Stimulated activated CD4-positive, alpha-beta T cell treated with anti-CD3 and anti-CD28 coated beads, Interleukin-12 subunit alpha, Interleukin-12 subunit beta, amount 100 ng/mL, for 24 hours (primary cell): ENCODE measurements at regions not wholly inside any gene's neighbourhood (a gene's known extent, or its start where the extent isn't known, plus 50 kb on each side); places are given as distances from the start of the nearest gene placed in this dataset.
"Not testable (repeated sequence)": the region's sequence is repeated elsewhere in the genome, so short reads cannot be mapped to it uniquely, and the experiment has no call there.

Experiments used
- DNase-seq, 2 experiments: peaks; one replicate each; pipeline ENCODE4 v3.0.0-alpha.2; 2020; ENCODE audit warnings: low read depth in 2 of 2

DNA sequence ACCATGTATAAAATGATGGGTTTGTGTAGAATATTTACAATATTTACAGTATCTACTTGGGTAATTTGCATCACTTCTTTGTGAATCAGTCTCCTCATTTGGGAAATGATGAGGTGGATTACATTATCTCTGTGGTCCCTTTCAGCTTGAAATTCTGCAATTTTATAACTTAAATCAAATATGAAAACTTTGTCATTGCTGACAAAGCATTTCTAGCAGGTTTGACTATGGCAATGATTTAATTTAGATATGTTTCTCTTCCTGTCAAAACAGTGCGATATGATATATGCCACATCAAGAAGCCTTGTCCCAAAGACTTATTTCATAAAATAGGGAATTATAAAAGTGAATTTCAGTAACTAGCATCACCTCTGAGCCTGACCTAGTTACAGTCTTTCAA lies 315.8 kb upstream of the MEIS2 start:
- no peak for DNase-seq

GRCh38 chr15:37425541-37425940 lies 325.2 kb upstream of the MEIS2 start:
- DNase-seq = no peak

DNA sequence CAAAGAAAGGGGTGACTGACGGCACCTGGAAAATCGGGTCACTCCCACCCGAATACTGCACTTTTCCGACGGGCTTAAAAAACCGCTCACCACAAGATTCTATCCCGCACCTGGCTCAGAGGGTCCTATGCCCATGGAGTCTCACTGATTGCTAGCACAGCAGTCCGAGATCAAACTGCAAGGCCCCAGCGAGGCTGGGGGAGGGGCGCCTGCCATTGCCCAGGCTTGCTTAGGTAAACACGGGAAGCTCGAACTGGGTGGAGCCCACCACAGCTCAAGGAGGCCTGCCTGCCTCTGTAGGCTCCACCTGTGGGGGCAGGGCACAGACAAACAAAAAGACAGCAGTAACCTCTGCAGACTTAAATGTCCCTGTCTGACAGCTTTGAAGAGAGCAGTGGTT lies 327.0 kb upstream of the MEIS2 start:
- DNase-seq = not testable (repeated sequence)

- DNase-seq = no peak
Measured at GRCh38 chr15:37446921-37447320, 346.6 kb upstream of the MEIS2 start.

DNA sequence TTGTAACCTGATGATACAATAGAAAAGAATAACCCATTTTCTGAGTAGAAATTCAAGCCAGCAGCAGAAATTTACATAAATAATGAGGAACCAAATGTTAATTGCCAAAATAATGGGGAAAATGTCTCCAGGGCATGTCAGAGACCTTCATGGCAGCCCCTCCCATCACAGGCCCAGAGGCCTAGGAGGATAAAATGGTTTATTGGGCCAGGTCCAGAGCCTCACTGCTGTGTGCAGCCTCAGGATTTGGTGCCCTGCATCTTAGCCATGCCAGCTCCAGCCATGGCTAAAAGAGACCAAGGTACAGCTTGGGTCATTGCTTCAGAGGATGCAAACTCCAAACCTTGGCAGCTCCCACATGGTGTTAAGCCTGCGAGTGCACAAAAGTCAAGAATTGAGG lies 352.1 kb upstream of the MEIS2 start:
- DNase-seq = no peak

GRCh38 chr15:37480482-37480881 lies 380.1 kb upstream of the MEIS2 start:
- DNase-seq = no peak

DNA sequence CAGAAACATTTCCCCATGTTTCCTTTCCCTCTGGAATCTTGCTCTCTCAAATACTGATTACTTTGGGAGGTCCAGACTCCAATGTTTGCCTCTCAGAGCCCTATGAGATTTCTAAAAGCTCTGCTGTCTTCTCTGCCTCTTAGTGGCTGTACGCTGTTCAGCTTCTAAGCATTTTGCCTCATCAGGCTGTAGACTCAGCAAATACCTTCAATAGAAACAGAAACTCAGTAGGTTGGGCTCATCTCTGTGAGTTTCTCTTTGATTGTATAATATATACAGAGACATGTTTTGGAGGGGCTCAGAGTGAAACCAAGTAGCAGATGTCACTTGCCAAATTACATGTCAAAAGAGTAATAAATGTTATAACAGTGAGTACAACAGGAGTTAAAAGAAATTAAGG lies 380.8 kb upstream of the MEIS2 start:
- DNase-seq = no peak

- no peak for DNase-seq
Measured at GRCh38 chr15:37483779-37484178, 383.4 kb upstream of the MEIS2 start.

DNA sequence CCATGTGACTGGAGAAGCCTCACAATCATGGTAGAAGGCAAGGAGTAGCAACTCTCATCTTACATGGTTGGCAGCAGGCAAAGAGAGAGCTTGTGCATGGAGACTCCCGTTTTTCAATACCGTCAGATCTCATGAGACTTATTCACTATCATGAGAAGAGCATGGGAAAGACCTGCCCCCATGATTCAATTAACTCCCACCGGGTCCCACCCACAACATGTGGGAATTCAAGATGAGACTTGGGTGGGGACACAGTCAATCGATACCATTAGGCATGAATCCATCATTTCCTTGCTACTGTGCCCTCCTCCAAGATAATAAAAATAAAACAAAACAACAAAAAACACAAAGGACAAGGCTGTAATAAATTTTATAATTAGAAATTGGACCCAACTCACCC lies 384.7 kb upstream of the MEIS2 start:
- DNase-seq = no peak

- no peak for DNase-seq
Measured at GRCh38 chr15:37490707-37491106, 390.4 kb upstream of the MEIS2 start.

DNA sequence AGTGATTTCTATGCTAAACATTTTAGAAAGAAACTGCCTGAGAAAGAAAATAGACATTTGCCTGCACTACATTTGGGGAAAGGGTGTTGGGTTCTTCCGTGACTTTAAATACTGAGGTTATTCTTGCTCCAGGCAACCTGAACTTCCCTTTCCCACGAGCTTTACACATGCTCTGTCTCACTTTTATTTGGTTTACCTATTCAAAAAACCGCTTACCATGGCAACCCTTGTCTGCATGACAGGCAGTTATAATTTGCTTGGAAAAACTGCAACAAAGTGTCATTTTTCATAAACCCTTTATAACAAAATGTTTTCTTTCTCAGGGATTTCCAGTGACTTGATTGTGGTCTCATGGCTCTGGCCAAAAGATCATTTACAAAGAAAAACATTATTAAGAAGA lies 416.3 kb upstream of the MEIS2 start:
- DNase-seq = no peak

DNA sequence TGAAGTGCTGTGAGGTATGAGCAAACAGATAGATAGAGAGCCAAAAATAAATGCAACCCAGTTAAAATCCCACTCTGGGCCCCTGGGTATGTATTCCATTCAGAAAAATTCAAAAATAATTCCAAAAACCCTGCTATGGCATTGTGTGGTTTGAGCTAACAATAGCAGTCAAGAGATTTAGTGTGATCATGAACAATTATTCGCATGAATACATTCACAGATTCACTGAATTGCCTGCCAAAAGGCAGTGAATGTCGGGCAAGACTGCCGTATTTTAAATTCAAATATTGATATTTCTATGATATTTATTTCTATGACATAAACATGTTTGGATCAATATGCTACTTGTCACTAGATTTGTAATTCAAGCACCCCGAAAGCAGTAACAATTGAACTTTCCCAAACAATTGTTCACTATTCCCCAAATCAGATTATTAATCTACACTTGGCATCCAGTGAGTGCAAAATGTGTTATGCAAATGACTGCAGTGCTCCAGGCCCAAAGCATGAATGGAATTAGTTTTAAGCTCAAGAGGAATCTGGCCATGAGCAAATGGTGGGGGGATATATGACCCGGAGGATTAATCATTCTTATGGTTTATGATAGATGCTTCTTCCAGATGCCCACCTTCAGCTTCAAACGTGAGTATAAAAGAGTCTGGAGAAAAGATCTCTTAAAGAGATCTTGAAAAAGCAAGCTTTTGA lies 417.0 kb upstream of the MEIS2 start:
- no peak for DNase-seq

GRCh38 chr15:37518436-37518835 lies 416.0 kb upstream of the TMCO5A start:
- DNase-seq = no peak

- DNase-seq = no peak
Measured at GRCh38 chr15:37520026-37520425, 414.4 kb upstream of the TMCO5A start.

DNA sequence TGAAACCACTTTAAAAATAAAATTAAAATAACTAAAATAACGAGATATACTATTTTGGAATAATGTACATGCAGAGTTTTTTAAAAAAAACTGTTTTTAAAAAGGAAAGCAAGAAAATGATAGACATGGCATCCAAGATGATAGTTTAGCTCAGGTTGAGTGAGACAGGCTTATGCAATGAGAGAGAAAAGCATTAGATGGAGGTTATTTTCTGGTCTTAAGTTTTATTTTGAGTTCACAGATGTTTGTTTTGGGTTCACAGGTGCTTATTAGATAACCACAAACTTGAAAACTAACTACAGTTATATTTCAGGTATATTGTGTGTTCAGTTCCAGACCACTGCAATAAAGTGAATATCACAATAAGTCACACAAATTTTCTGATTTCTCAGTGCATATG lies 413.6 kb upstream of the TMCO5A start:
- DNase-seq = no peak

DNA sequence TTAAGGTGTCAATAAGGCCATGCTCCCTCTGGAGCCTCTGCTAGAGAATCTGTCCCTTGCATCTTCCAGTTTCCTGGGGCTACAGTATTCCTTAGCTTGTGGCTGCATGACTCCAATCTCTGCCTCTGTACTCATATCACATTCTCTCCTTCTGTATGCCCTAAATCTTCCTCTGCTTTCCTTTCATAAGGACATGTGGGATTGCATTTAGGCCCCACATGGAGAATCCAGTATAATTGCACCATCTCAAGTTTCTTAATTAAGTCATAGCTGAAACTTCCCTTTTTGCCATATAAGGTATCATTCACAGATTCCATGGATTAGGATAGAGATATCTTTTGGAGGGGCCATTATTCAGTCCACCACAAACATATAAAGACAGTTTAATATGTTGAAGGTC lies 409.8 kb upstream of the TMCO5A start:
- no peak for DNase-seq

DNA sequence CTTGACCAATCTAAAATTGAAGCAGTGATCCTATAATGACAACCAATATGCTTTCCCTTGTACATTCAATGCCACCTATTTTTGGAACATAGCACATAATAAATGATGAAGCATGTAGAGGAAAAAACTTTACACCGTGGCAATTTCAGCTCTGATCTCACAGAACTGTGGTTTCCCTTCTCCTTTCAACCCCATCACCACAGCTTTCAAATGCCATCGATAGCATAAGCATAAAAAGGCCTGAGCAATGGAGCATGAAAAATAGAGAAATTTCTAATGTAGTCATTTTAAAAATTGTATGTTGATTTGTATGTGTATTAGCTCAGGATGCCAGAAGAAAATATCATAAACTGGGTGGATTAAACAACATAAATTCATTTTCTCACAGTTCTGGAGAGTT lies 406.0 kb upstream of the TMCO5A start:
- DNase-seq = no peak

DNA sequence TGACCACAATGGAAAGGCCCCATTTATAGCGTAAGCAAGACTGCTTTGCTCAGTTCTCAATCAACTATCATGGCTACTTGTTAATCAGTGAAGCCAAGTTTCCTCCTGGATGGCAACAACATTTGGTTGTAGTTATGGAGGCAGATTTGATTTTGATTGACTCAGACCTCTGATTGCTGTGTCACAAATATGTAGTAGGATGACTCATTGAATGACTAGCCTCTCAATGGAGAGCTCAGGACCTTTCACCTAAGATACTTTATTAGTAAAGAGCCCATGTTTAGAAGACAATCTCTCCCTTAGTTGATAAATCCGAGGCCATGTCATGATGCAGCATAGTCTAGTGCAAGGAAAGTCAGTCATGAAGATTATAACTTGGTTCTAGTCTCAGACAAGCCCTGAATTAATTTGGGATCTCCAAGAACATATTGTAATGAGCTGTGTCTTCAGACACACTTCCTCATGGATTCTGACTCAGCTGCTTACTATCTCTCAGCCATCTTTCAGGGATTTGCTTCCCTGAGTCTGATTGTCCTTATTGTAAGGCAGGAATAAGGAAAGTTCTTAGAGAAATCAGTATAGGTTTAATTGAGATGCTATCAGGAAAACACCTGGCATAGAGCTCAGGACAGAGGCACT lies 397.4 kb upstream of the TMCO5A start:
- no peak for DNase-seq

- no peak for DNase-seq
Measured at GRCh38 chr15:37537802-37538201, 396.6 kb upstream of the TMCO5A start.

GRCh38 chr15:37548116-37548515 lies 386.3 kb upstream of the TMCO5A start:
- no peak for DNase-seq

GRCh38 chr15:37550360-37551024 lies 383.9 kb upstream of the TMCO5A start:
- DNase-seq = no peak

DNA sequence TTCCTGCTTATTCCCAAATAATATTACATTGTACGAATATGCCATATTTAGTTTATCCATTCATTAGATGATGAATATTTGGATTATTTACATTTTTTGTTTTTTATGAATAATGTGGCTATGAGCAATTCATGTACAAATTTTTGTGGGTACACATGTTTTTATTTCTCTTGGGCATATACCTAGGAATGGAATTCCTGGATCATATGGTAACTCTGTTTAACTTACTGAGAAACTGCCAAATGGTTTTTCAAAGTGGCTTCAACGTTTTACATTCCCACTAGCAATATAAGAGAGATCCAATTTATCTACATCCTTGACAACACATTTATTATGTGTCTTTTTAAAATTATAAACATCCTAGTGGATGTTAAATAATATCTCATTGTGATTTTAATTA lies 362.0 kb upstream of the TMCO5A start:
- DNase-seq = no peak

DNA sequence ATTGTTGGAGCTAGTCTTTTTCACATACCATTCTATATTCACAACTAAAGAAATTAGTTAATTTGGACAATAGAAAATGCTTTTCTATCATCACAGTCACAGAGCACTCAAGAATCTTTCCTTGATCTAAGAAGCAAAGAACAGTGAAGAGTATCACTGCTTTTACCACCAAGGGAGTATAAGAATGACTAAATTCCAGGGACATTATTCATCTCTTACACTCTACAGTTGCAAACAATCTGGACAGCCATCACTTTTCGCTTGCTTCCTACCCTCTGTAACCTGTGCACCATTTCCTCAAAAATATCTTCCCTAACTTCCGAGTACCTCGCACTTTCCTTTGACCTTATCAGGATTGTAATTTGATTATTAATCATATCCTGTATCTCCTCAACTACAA lies 359.5 kb upstream of the TMCO5A start:
- no peak for DNase-seq
